Skeletal muscle satellite cell (primary cell): ENCODE measurements at regions not wholly inside any gene's neighbourhood (a gene's known extent, or its start where the extent isn't known, plus 50 kb on each side); places are given as distances from the start of the nearest gene placed in this dataset.

Experiments
- H3K27me3 ChIP-seq: 2 replicates; pipeline ENCODE4 v1.7.0; 2013; ENCODE audit warnings: low read length; ENCODE audit not compliant: control insufficient read depth, insufficient read depth
- H3K36me3 ChIP-seq: 2 replicates; pipeline ENCODE4 v1.7.0; 2013; ENCODE audit warnings: mild to moderate bottlenecking, control low read depth, low read length; ENCODE audit not compliant: insufficient read depth
- H3K4me1 ChIP-seq: 2 replicates; pipeline ENCODE4 v1.7.0; 2013; ENCODE audit warnings: low read length; ENCODE audit not compliant: control insufficient read depth, insufficient read depth
- H3K4me2 ChIP-seq: 2 replicates; pipeline ENCODE4 v1.7.0; 2013; ENCODE audit warnings: mild to moderate bottlenecking, low read length
- H3K4me3 ChIP-seq: 2 replicates; pipeline ENCODE4 v1.7.0; 2013; ENCODE audit warnings: low read length
- H3K9ac ChIP-seq: 2 replicates; pipeline ENCODE4 v1.7.0; 2013; ENCODE audit warnings: mild to moderate bottlenecking, low read depth, low read length, moderate library complexity
- H3K9me3 ChIP-seq: replicated peaks from 2 replicates; pipeline ENCODE4 v1.7.0; 2013; ENCODE audit warnings: mild to moderate bottlenecking, control low read depth, low read length

GRCh38 chr9:19992556-19992955 lies 203.7 kb upstream of the SLC24A2 start:
- Histone ChIP-seq H3K9ac (no peak overlapping the region), H3K9me3 (no peaks in the 10 kb centered on the region), H3K4me1 (peaks cover 44% of the 10 kb centered on the region), H3K4me3 (no peak overlapping the region), H3K4me2 (peak overlapping the region; percentile 26), H3K27me3 (no peaks in the 10 kb centered on the region), H3K36me3 (no peaks in the 10 kb centered on the region)

GRCh38 chr9:19989213-19989612 lies 200.4 kb upstream of the SLC24A2 start:
- H3K9ac ChIP-seq = no peak overlapping the region
- H3K36me3 ChIP-seq = no peaks in the 10 kb centered on the region
- peaks cover 26% of the 10 kb centered on the region for H3K4me1 ChIP-seq
- H3K4me3 ChIP-seq = no peak overlapping the region
- H3K4me2 ChIP-seq = no peak overlapping the region
- H3K9me3 ChIP-seq = no peaks in the 10 kb centered on the region
- H3K27me3 ChIP-seq = no peaks in the 10 kb centered on the region

- peaks cover 17% of the 10 kb centered on the region for H3K4me1 ChIP-seq
- no peak overlapping the region for H3K4me3 ChIP-seq
- no peaks in the 10 kb centered on the region for H3K9me3 ChIP-seq
- H3K36me3 ChIP-seq = no peaks in the 10 kb centered on the region
- no peak overlapping the region for H3K9ac ChIP-seq
- H3K4me2 ChIP-seq = no peak overlapping the region
- no peaks in the 10 kb centered on the region for H3K27me3 ChIP-seq
Observed at GRCh38 chr9:19988281-19988680, 199.4 kb upstream of the SLC24A2 start.

GRCh38 chr9:19985081-19985480 lies 196.2 kb upstream of the SLC24A2 start:
- Histone ChIP-seq H3K27me3 (no peaks in the 10 kb centered on the region), H3K4me3 (no peak overlapping the region), H3K4me1 (no peaks in the 10 kb centered on the region), H3K9ac (no peak overlapping the region), H3K36me3 (no peaks in the 10 kb centered on the region), H3K9me3 (no peaks in the 10 kb centered on the region), H3K4me2 (no peak overlapping the region)

GRCh38 chr9:19976226-19976625 lies 187.4 kb upstream of the SLC24A2 start:
- H3K36me3 ChIP-seq = no peaks in the 10 kb centered on the region
- H3K4me2 ChIP-seq = no peak overlapping the region
- no peaks in the 10 kb centered on the region for H3K27me3 ChIP-seq

GRCh38 chr9:19975499-19975898 lies 186.7 kb upstream of the SLC24A2 start:
- no peak overlapping the region for H3K4me2 ChIP-seq
- H3K27me3 ChIP-seq = no peaks in the 10 kb centered on the region
- peaks cover 15% of the 10 kb centered on the region for H3K4me1 ChIP-seq
- H3K9me3 ChIP-seq = no peaks in the 10 kb centered on the region
- H3K4me3 ChIP-seq = no peak overlapping the region
- H3K9ac ChIP-seq = no peak overlapping the region
- H3K36me3 ChIP-seq = no peaks in the 10 kb centered on the region

More at GRCh38 chr9:19976226-19976625, 187.4 kb upstream of the SLC24A2 start:
- no peaks in the 10 kb centered on the region for H3K9me3 ChIP-seq
- no peak overlapping the region for H3K9ac ChIP-seq
- H3K4me3 ChIP-seq = no peak overlapping the region
- peaks cover 15% of the 10 kb centered on the region for H3K4me1 ChIP-seq

GRCh38 chr9:19969721-19970120 lies 180.9 kb upstream of the SLC24A2 start:
- no peaks in the 10 kb centered on the region for H3K36me3 ChIP-seq
- no peak overlapping the region for H3K9ac ChIP-seq
- no peaks in the 10 kb centered on the region for H3K9me3 ChIP-seq
- H3K4me1 ChIP-seq = peaks cover 24% of the 10 kb centered on the region
- H3K4me2 ChIP-seq = no peak overlapping the region
- H3K4me3 ChIP-seq = no peak overlapping the region
- no peaks in the 10 kb centered on the region for H3K27me3 ChIP-seq

- H3K36me3 ChIP-seq = no peaks in the 10 kb centered on the region
- peaks cover 24% of the 10 kb centered on the region for H3K4me1 ChIP-seq
- no peaks in the 10 kb centered on the region for H3K9me3 ChIP-seq
- H3K4me3 ChIP-seq = no peak overlapping the region
- no peaks in the 10 kb centered on the region for H3K27me3 ChIP-seq
- H3K4me2 ChIP-seq = no peak overlapping the region
- no peak overlapping the region for H3K9ac ChIP-seq
Observed at GRCh38 chr9:19967888-19968459, 179.1 kb upstream of the SLC24A2 start.

GRCh38 chr9:19967216-19967887 lies 178.5 kb upstream of the SLC24A2 start:
- no peak overlapping the region for H3K4me2 ChIP-seq
- no peaks in the 10 kb centered on the region for H3K9me3 ChIP-seq
- H3K4me3 ChIP-seq = no peak overlapping the region
- peaks cover 24% of the 10 kb centered on the region for H3K4me1 ChIP-seq
- H3K27me3 ChIP-seq = no peaks in the 10 kb centered on the region
- no peaks in the 10 kb centered on the region for H3K36me3 ChIP-seq
- no peak overlapping the region for H3K9ac ChIP-seq

- Histone ChIP-seq H3K9me3 (no peaks in the 10 kb centered on the region), H3K9ac (no peak overlapping the region), H3K36me3 (no peaks in the 10 kb centered on the region), H3K4me1 (peaks cover 24% of the 10 kb centered on the region), H3K4me2 (no peak overlapping the region), H3K4me3 (no peak overlapping the region), H3K27me3 (no peaks in the 10 kb centered on the region)
Observed at GRCh38 chr9:19965336-19965735, 176.5 kb upstream of the SLC24A2 start.

- Histone ChIP-seq H3K9me3 (no peaks in the 10 kb centered on the region), H3K4me3 (no peak overlapping the region), H3K27me3 (no peaks in the 10 kb centered on the region), H3K4me1 (no peaks in the 10 kb centered on the region), H3K4me2 (no peak overlapping the region), H3K36me3 (no peaks in the 10 kb centered on the region), H3K9ac (no peak overlapping the region)
Observed at GRCh38 chr9:19947996-19948395, 159.2 kb upstream of the SLC24A2 start.

- no peaks in the 10 kb centered on the region for H3K27me3 ChIP-seq
- H3K4me2 ChIP-seq = no peak overlapping the region
- H3K9ac ChIP-seq = no peak overlapping the region
- no peak overlapping the region for H3K4me3 ChIP-seq
- H3K36me3 ChIP-seq = no peaks in the 10 kb centered on the region
- H3K9me3 ChIP-seq = no peaks in the 10 kb centered on the region
- H3K4me1 ChIP-seq = no peaks in the 10 kb centered on the region
Observed at GRCh38 chr9:19946441-19947109, 157.7 kb upstream of the SLC24A2 start.
